Bronchial epithelial cell (primary cell): ENCODE measurements at regions not wholly inside any gene's neighbourhood (a gene's known extent, or its start where the extent isn't known, plus 50 kb on each side); places are given as distances from the start of the nearest gene placed in this dataset.

Experiments used
- DNase-seq: peaks from one replicate; pipeline ENCODE4 v3.0.0-alpha.2; 2010; ENCODE audit warnings: low read depth
- FAIRE-seq: peaks from 2 replicates; lab custom pipeline; 2011; peaks lifted over from hg19 to GRCh38; lab: Jason Lieb, UNC
- H3K27me3 ChIP-seq: 2 replicates; pipeline ENCODE4 v1.5.1; 2011; ENCODE audit warnings: low read length; ENCODE audit not compliant: control insufficient read depth, insufficient read depth
- H3K36me3 ChIP-seq: 2 replicates; pipeline ENCODE4 v1.5.1; 2011; ENCODE audit warnings: low read length; ENCODE audit not compliant: control insufficient read depth, insufficient read depth
- H3K4me3 ChIP-seq: 2 replicates; pipeline ENCODE4 v1.5.1; 2011; ENCODE audit warnings: mild to moderate bottlenecking, low read depth, low read length, control low read depth
- CTCF ChIP-seq: IDR thresholded peaks from 2 replicates; pipeline ENCODE4 v1.5.1; 2011; ENCODE audit warnings: mild to moderate bottlenecking, moderate library complexity, low read length, control low read depth, inconsistent platforms; ENCODE audit not compliant: insufficient read depth, severe bottlenecking

DNA sequence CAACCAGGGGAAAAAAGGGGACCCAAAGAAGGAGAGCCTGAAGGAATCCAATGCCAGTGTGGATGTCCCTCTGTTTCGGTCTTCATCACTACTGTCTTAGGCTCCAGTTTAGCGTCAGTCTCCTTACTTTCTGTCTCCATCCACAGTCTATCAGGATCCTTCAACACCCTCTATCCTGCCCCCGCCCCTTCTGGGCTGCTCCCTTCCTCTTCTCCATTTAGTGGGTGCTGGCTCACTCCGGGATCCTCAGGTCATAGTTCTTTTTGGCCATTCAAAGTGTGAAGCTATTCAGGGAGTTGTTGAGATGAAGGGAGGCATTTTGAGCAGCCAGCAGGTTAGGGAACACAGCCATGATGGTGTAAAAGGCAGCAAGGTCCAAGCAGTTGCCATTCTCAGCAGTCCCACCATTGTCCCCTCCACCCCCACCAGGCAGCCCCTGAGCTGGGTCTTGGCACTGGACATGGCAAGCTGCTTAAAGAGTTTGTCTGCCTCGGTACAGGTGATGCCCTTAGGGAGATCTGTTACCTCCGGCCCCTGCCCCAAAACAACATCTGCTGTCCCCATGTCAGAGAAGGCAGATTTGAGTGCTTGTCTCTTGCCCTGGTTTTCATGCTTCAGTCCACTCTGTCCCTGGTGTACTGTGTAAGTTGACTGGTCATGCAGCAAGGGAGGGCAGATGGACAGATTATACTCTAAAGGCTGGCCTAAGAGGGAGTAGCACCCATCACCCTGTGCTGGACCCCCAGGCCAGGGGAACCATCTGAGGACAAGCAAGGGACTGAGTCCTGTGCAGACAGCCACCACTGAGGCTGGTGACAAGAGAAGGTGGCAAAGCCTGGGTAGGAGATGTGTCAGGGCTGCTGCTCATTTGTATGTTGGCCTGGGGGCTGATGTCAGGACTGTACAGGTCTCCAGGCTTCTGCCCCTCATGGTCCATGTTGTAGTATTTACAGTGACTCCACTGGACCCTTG lies 842.0 kb downstream of the HACE1 start:
- no peak for FAIRE-seq
- TF ChIP-seq CTCF = no peak

DNA sequence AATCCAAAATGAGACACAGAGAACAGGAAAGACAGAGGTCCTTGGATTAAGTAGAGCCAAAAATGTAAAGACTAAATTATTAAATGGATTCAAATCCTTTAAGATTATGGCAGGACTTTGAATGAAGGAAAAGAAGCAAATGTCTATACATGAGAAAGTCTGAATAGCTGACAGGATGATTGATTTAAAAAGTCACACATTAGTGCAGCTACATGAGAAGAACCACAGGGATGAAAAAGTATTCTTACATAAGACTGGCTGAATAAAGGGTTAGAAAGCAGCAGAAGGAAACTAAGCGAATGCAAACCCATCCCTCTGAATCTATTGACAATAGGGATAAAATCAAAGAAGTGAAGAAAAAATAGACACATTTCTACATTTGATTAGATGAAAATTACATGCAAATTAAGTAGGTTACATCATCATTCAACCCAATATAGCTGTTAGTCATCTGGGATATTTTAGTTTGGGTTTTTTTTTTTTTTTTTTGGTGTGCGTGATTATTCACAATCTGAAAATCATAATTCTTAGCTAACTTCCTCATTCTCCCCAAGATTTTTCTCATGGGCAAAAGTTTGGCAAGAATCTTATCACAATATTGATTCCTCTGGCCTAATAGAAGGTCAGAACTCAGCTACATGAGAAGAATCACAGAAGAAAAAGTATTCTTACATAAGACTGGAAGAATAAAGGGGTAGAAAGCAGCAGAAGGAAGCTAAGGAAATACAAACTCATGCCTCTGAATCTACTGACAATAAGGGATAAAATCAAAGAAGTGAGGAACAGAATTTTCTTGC lies 845.4 kb downstream of the HACE1 start:
- DNase-seq (no peak), FAIRE-seq (no peak)
- TF ChIP-seq CTCF = no peak
- H3K36me3 ChIP-seq = no peaks in the 10 kb centered on the region
- H3K27me3 ChIP-seq = no peaks in the 10 kb centered on the region
- no peak overlapping the region for H3K4me3 ChIP-seq

More for the DNA sequence above, 842.0 kb downstream of the HACE1 start:
- DNase-seq = no peak
- H3K27me3 ChIP-seq = no peaks in the 10 kb centered on the region
- H3K36me3 ChIP-seq = no peaks in the 10 kb centered on the region
- no peak overlapping the region for H3K4me3 ChIP-seq

DNA sequence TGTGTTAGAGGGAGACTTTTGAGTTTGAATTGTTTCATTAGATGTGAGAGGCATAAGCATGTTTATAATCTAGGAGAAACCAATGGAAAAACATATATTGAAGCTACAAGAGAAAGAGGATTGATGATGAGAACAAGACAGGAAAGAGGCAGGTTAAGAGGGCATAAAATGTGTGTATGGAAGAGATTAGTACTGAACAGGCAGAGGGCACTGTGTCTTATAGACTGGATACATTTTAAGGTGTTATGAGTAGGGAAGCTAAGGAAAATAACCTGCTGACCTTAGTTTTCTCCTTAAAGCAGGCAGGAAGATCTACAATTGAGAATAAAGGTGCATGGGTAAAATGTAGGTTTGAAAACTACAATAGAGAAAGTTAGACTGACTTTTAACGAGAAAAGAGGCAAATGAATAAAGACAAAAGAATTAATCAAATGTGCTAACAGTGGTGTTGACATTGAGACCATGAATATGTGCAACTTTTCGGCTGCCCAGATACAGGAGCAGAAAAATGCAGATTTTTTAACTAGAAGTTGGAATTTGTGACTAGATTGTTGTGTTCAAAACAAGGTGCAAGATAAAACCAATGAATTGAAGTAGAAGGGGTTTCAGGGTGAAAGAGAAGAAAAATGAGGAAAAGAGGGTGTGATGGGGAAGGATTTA lies 846.3 kb downstream of the HACE1 start:
- DNase-seq (no peak), FAIRE-seq (no peak)
- H3K36me3 ChIP-seq = no peaks in the 10 kb centered on the region
- no peak overlapping the region for H3K4me3 ChIP-seq
- TF ChIP-seq CTCF = no peak
- no peaks in the 10 kb centered on the region for H3K27me3 ChIP-seq

GRCh38 chr6:104010897-104011296 lies 848.8 kb downstream of the HACE1 start:
- Histone ChIP-seq H3K36me3 (no peaks in the 10 kb centered on the region), H3K4me3 (no peak overlapping the region), H3K27me3 (no peaks in the 10 kb centered on the region)
- TF ChIP-seq CTCF = no peak
- no peak for DNase-seq
- FAIRE-seq = no peak

DNA sequence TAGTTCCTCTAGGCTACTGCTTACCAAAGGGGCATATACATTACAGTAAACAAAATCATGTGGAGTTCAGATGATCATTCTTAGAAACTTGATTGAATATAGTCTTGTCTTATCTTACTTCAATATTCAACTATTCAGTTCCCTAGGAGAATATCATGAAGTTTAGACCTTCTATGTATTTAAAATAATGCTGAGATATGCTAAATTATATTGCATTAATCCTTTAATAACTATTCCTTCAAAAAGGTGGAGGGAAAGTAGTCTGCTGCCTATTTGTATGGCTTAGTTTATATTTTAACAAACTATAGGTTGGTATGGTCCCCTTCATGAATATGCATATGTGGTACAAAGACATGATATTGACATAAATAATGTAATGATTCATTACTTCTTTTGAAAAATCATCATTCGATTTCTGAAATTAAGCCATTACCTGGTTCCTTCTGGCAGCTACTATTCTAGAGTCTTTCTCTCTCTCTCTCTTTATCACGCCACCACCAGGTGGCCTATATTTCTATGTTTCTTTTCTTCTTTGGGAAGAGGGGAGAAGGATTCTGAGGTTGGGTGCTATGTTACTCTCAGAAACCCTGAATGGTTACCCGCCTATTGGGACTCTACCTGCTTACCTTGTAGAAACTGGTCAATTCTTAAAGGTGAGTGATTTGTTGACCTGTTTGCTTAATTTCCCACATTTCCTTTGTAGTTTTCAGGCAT lies 855.8 kb downstream of the HACE1 start:
- H3K36me3 ChIP-seq = no peaks in the 10 kb centered on the region
- no peaks in the 10 kb centered on the region for H3K27me3 ChIP-seq
- no peak for DNase-seq
- TF ChIP-seq CTCF = no peak
- no peak overlapping the region for H3K4me3 ChIP-seq
- FAIRE-seq = no peak
